GM18511 (cell line): ENCODE measurements at regions not wholly inside any gene's neighbourhood (a gene's known extent, or its start where the extent isn't known, plus 50 kb on each side); places are given as distances from the start of the nearest gene placed in this dataset.

ENCODE experiments used
- ATAC-seq: cut with Tn5 transposase; IDR thresholded peaks from one replicate; pipeline ENCODE4 v1.9.1; 2021; ENCODE audit warnings: mild to moderate bottlenecking, moderate library complexity; ENCODE audit not compliant: unreplicated experiment

DNA sequence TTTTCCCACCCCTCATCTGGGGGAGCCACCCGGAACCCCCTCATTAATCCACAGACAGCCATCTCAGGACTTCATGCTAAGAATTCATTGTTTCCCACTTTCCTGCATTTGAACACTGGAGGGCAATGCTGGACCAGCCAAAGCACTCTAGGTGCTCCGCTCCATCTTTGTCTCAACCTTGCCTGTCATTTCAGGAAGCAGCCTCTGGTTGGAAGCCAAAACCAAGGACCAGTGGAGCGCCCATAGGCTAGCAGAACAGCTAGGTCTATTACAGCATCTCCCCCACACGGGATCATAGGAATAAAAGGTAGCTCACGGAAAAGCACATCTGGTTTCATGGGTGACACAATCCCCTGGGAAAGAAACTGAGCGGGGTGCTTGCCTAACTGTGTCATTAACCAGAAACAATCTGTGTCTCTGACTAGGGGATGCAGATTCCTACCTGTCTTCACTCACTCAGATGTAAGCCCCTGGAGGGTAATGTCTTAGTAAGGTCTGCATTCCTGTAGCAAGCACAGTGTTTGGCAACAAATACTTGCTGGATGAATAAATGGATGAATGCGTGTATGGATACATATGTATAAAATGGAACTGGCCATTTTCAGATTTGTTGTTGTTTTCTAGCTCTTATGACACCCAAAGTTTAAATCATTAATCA lies 197.0 kb downstream of the DAD1 start:
- ATAC-seq: no peak

DNA sequence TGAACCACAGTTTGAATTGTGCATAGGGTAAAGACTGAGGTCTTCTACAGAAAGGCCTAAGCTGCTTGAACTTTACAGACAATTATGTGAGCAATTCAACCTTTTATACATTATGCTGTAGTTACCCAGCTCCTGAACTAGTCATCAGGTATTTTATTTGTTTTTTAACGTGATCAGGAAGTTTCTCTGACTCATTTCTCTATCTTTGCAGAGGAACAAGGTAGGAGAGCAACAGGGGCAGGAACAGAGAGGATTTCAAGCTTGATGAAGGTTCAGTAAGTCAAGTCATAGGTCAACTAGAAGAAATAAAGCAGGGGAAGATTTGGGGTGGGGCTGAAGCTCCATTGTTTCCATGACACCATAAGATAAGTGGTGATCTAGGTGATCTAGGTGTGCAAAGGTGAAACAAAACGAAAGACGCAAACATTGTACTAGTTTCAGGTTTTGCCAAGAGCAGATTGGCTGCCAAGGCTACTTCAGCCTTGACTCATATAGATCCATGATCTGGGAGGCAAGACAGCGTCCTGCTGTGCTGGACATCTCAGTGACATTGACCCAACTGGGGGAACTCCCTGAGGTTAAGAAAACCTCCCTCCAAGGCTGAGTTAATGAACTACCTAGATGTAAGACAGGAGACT lies 198.1 kb downstream of the DAD1 start:
- peak; percentile 62 for ATAC-seq

DNA sequence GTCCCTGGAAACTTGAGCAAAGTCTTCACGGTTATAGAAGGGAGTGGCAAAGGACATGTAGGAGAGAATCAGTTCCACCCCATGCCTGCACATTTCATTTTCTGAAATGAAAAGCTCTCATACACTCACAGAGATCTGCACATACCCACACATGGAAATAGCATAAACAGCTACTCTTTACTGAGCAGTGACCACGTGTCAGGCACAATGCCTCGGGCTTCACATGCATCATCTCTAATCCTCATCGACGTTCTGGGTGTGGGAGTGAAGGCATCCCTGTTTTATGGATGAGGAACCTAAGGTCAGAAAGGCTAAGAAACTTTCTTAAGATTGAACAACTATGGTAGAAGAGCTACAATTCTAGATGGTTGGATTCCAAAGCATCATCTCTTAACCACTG lies 198.8 kb downstream of the DAD1 start:
- ATAC-seq: no peak

DNA sequence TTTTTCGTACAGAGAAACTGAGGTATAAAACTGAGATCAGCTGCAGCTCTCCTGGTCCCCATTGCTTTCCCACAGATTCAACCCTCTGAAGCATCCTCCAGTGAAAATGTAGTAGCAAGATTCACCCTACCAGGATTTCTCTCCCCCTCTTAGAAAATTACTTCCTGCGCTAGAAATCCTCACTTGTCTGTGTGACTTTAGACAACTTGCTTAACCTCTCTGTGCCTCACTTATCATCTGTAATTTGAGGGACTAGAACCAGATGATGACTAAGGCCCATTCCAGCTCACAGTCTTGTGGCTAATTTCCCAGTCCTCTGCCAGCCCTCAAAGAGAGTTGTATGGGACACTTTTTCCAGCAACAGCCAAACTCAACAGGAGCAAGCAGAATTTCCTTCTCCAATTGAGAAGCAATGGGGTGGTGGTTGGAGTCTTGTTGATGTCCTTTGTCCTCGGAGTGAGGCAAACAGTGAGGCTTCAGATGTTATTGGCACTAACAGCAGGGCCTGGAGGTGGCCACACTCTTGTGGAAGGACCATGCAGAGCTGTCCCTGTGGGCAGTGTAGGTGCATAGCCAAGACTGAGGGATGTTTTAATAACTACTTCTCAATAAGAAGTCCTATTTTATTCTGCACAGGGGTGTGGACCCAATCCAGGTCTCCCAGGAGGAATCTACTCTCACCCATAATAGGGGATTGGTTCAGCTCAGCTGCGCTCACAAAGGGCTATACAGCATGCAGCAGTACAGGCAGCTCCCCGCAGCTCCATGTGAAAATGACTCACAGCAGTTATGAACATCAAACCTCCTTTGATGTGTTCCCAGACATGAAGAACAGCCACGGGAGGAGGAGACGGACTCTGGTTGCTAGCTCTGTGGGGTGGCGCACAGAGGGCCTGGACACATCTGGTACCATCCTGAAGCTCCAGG lies 200.1 kb downstream of the DAD1 start:
- ATAC-seq: no peak

DNA sequence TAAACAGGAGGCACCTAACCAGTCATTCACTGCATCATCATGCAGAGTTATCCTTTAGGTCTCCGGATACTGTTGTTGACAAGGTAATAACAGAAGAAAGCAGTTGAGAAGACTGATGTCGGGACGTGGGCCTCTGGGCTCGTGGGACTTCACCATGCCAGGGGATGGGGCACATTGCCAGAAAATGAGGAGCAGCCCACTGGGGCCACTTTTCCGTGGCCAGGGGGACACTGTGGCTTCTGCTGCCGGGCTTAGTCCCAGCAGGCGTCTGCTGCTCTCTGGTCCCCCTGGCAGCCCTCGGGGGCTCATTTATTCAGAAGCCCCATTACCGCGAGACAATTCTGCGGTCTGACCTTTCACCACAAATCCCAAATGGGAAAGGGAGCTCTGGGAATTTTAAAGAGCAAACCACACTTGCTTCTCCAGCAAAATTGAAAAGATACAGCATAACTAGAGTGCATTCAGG lies 201.2 kb downstream of the DAD1 start:
- ATAC-seq: no peak

DNA sequence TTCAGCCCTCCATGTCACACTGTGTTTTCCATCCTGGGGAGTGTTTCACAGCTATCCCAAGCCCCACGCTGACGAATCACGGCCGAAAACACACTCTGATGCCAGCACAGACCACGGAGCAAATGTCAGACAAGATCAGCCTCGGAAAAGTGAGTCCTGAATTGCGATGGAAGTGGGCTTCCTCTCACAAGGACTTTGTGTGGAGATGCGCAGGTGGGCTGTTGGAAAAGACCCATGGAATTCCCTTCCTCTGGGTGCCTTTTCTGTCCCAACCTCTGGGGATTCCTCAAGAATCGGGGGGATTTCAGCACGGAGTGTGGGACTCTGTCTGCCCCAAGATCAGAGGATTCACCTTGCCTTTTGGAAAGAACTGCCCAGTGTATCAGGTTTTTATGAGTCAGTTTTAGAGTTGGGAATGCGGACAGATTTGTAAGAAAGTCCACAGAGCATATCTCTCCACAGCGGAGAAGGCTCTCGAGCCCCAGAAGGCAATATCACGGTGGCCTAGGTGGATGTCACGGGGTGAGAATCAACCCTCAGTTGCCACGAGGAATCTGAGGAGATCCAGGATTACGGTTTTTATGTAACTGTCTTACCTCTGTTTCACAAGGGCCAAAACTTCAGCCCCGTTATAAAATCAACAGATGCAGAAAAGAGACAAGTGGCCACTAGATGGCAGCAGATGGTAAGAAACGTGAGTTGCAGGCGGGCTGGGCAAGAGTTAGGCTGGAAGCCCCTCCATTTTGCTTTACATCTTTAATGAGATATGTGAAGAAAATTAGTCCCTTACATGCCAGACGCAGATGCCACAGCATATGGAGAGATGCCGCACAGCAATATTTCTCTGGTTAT lies 201.9 kb downstream of the DAD1 start:
- no peak for ATAC-seq

DNA sequence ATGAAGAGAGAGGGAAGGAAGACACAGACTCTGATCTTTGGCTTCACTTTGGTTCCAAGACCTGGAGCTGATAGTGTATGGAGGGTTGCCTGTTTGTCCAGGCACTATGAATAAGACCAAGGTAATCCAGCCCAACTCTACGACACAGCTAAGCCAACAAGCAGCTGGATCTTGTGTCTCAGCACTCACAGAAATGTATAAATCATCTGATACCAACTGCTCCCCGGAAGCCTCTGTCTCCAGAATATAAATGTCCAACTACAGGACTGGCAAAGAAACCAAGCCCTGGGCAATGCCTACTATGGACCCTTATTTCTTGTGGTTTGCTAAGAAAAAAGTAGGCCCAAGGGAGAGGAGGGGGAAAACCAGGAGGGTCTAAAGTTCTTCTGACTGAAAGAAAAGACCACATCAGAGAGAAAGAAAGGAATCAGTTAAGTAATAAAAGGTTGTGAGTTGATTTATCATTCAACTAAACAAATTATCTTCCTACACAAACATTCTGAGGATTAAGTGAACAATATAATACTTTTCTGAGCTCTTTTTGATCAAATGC lies 204.0 kb downstream of the DAD1 start:
- ATAC-seq: no peak

DNA sequence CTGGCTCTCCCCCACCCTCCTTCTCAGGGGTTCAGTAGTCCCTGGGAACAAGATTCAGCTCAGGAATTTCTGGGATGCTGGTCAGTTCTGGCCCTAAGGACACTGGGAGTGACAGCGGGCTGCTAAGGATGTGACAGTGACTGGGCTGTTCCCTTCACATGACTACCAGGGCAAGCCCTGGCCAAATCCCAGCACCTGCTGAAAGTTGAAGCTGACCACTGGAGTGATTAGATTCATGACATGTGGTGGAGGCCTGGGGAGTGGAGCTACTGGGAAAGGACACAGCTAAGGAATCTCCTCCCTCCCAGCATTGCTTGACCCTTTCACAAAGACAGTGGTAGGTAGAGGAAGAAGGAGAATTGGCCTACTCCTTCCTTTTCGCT lies 204.9 kb downstream of the DAD1 start:
- ATAC-seq: peak; percentile 18

DNA sequence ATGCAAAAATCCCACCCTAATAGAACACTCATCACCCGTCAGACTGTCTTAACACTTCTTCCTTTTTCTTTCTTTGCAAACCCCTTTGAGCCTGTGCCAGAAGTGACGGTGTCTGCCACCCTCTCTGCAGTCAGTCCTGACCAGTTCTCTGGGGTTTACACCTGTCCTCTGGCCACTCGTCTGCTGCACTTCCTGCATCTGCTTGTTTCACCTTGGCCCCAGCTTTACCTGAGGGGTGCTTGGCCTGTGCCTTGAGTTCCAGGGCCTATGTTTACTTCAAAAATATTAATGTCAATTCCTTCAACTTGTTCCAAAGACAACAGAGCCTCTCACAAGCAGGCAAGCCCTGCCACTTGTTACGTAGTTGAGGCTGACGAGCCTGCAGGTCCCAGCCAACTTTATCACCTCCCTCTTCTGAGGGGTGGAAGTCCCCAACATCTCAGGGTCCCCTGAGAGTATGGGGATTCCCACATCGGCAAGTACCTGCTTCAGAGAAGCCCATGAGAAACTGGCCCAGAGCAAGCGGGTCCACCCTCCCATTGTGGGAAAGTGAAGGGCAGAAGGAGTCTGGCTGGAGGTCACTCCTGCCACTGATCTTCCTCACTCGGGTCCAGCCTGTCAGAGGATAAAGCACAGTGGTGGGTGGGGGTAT lies 205.4 kb downstream of the DAD1 start:
- peak; percentile 54 for ATAC-seq

DNA sequence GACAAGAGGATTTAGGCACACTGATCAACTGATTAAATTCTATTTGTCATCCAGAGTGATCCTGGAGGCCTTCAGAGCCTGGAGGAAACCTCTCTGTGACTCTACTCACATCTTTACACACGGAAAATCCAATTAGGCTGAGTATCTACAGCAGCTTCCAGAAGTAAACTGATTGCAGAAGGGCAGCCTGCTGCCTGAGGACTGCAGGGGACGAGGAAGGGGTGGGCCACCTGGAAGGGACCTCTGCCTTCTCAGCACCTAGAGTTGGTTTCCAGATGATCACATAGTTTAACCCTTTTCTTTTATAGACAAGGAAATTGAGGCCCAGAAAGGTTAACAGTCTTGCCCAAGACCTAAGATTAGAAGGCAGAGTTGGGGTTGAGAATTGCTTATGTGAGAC lies 206.1 kb downstream of the DAD1 start:
- peak; percentile 1 for ATAC-seq

DNA sequence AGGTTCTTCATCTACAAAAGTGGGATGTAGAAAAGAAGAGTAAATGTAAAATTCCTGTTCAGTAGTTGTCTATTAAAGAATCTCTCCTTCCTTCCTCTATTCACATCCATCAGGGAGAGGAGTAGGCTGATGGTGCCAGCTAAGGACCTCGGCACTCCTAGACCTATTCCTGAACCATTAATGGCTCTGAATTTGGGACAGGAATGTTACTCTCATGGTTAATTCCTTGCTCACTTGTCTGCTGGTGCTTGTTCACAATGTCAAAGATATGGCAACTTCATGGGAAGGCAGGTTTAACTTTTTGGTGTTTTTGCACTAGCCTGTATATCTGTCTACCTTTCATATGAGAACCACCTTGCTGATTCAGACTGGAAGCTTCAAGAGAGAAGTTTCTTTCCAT lies 206.6 kb downstream of the DAD1 start:
- ATAC-seq: no peak

DNA sequence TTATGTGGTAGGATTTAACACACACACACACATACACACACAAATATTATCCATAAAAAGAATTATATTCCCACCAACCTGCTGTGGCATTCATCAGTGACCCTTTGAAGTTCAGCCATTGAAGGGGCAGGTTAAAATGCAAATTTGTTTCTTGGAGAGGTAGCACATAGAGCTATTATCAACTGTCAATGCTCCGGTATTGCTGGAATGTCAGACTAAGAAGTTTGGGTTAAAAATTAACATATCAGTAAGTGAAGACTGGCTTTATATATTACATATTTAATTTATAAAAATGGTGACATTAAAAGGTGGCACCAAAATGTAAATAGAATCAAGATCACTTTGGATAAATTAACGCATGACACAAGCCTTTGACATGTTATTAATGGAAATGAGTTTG lies 207.3 kb downstream of the DAD1 start:
- ATAC-seq: no peak

DNA sequence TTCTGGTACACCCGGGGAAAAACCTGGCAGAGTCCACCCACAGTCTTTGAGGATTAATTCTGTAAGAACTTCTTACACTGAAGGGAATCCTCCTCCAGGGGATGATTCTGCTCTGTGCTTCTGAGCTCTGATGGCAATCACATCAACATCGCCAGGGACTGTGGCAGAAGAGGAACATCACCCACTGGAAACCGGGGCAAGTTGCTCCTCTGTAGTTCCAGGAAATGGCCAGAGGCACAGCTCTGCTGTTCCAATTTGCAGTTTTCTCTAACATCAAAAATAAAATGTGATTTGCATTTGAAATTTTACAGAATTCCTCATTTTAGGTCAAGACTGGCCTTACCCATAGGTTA lies 207.6 kb downstream of the DAD1 start:
- no peak for ATAC-seq

DNA sequence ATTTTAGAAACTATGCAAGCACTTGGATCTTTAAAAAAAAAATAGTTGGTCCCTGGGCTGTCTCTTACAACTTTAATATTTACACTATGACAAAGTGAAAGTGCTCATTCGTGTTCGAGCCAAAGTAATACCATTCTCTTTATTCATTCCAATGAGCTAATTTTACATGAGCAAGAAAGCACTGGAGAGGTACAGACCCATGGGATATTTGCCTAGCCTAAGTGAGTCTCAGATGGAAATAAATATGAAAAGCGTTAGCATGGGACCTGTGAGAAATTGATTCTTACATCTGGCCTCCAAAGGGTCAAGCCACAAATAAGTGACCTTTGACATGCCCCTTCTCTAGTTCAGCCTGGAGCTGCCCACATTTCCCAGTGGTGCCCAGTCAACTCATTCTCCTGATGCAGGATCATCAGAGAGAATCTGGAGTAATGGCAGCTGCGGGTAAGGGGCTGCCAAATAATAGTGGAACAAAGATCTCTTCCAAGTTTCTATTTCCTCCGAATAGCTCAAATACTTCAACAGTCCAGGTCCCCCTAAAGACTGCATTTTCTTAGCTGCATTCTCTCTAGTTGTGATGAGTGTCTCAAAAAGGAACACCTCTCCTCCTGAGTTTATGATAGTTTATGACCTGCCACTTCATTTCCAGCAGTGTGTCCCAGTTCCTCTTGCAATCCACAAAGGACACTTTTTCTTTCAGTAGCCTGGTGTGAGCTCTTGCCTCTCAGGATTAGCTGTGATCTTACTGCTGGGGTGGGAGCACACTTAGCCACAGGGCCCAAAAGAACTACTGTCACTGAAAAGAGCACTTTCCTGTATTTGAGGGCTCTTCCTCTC lies 208.2 kb downstream of the DAD1 start:
- ATAC-seq: no peak

DNA sequence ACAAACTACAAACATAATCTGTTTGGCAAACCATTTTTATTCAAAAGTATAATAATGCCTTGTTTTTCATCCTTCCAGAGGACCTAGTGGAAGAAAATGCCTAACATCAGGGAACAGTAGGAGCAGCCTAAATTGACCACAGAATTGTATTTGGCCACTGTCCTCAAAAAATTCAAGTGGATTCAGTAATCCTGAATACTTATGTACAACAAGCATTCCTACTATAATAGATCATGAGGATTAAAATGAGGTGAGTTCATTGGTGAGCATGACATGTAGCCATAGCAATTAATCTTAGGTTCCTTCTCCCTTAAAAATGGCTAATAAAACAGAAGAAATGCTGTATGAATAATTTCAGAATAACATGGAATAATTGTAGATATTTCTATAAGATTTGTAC lies 209.3 kb downstream of the DAD1 start:
- ATAC-seq: no peak

DNA sequence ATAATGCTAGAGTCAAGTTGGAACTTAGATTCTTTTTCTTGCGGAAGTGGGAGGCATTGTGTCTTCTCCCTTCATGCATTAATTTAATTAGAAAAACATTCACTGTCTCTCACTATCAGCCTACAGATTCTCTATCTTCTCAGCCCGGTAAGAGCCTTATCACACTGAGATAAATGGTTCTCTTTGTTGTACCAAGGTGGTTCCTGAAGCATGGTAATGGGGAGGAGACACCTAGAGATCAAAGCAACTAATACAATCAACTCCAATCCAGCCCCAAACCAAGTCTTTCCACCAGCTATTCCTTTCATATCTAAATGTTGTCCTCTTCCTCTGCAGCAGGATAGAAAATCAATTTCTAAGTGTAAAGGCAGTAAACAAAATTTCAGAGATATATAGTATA lies 210.8 kb downstream of the DAD1 start:
- no peak for ATAC-seq

DNA sequence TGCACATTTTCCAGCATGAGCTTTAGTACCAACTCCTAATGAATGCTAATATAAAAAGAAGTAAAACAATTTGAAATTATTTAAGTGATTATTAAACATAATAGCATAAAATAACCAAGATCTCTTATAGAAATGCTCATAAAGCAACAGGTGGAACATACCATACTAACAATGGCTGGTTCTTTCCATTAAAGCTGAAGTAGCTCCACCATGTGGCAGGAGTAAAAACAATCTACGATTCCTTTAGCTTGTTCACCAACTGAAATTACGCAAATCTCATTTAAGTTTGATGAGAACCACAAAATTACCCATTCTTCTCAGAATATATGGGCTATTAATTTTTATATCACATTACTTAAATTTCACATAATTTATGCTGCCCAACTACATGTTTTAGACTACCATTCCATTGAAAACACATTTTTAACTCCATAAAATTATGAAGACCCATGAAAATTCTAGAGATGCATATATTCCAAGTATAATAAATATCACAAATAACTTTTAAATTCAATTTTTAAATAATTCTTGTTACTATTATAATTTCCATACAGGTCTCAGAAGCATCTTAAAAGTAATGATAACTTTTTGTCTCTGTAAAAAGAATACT lies 213.6 kb downstream of the DAD1 start:
- ATAC-seq: no peak

DNA sequence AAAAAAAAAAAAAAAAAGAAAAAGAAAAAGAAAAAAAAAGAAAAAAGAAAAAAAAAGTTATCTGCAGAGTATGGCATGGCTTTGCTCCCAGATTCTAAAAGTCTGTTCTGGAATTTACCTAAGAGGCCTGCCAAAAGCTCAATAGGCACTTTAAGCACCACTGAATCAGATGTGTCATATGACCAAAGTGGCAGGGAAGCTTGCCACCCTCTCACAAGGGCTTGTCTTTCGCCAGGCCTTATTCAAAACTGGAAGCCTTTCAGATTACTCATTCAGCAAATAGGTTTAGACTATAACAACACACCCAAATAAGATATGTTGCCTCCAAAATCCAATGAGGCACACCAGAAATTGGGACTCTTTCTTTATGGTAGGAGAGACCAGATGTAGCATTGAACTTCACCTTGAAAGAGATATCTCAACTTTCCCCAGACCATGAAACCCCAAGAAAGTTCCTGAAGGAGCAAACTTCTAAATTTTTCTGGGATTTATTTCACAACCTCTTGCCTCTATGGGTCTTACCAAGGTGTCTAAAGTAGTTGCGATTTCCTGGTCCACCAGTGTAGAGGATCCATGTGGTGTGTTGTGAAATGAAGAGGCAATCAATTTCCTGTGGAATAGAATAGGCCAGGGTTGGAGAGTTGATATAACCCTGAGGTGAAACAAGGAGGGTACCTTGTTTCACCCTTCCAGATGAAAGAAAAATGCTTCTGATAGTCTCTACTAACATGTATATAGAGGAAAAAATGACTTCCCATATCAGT lies 218.8 kb downstream of the DAD1 start:
- ATAC-seq: no peak
